Uterus (tissue), 3 donors: ENCODE measurements at regions not wholly inside any gene's neighbourhood (a gene's known extent, or its start where the extent isn't known, plus 50 kb on each side); places are given as distances from the start of the nearest gene placed in this dataset.

Experiments used
- DNase-seq, 2 donors: peaks; one replicate each; pipeline ENCODE4 v3.0.0-alpha.2; 2019 to 2020
- H3K27ac ChIP-seq, 2 donors: fragments of 200-600 bp; sonication (generic); 1 replicate in 1 of 2; 2 replicates in 1 of 2; pipeline ENCODE4 v1.5.1; 2016 to 2018
- H3K27me3 ChIP-seq, 2 donors: fragments of 200-600 bp; sonication (generic); one replicate each; pipeline ENCODE4 v1.5.1; 2018 to 2019; ENCODE audit warnings: control low read depth in 1 of 2
- H3K36me3 ChIP-seq, 2 donors: fragments of 200-600 bp; sonication (generic); one replicate each; pipeline ENCODE4 v1.5.1; 2019; ENCODE audit warnings: control low read depth in 1 of 2
- H3K4me1 ChIP-seq, 2 donors: fragments of 200-600 bp; sonication (generic); one replicate each; pipeline ENCODE4 v1.5.1; 2018 to 2019; ENCODE audit warnings: control low read depth in 1 of 2
- H3K4me3 ChIP-seq, 2 donors: fragments of 200-600 bp; sonication (generic); 1 replicate in 1 of 2; 2 replicates in 1 of 2; pipeline ENCODE4 v1.5.1; 2018 to 2019; ENCODE audit warnings: mild to moderate bottlenecking in 1 of 2
- H3K9me3 ChIP-seq, 2 donors: fragments of 200-600 bp; sonication (generic); one replicate each; pipeline ENCODE4 v1.5.1; 2019; ENCODE audit warnings: control low read depth in 1 of 2
- POLR2A ChIP-seq, 2 donors: fragments of 450-650 bp; IDR thresholded peaks; one replicate each; pipeline ENCODE4 v1.6.1; 2016; ENCODE audit warnings: antibody characterized with exemption in 2 of 2, mild to moderate bottlenecking in 1 of 2, moderate library complexity in 1 of 2
- intact Hi-C: fragments of 100-400 bp; cut with DNase I; formaldehyde crosslinking; loops from one replicate; pipeline ENCODE4 v1.15.1; 2023; ENCODE audit warnings: low total_unique reads
- TF ChIP-seq, protein P1 (sequence below), 4 experiments: fragments of 200-600 bp in 2 of 4; fragments of 450-650 bp in 2 of 4; sonication (generic) in 2 of 4; IDR thresholded peaks; one replicate each; pipeline ENCODE4 v1.5.1; 2016 to 2019; ENCODE audit warnings: antibody characterized with exemption in 4 of 4, mild to moderate bottlenecking in 2 of 4, moderate library complexity in 1 of 4
- donor health status: DM: yes; HTN: yes; CAD: no.

GRCh38 chr3:14301558-14301957 lies 100.8 kb upstream of the SLC6A6 start:
- DNase-seq: peak; percentile 56 to 67
- Histone ChIP-seq H3K27ac (no peak overlapping the region), H3K4me3 (no peak overlapping the region), H3K9me3 (no peaks in the 10 kb centered on the region), H3K27me3 (no peaks in the 10 kb centered on the region), H3K36me3 (no peaks in the 10 kb centered on the region), H3K4me1 (peaks cover 7 to 9% of the 10 kb centered on the region in 2 donors)
- no peak for TF ChIP-seq POLR2A (IDR thresholded peaks at IDR 0.05)
- TF ChIP-seq, protein P1, sequence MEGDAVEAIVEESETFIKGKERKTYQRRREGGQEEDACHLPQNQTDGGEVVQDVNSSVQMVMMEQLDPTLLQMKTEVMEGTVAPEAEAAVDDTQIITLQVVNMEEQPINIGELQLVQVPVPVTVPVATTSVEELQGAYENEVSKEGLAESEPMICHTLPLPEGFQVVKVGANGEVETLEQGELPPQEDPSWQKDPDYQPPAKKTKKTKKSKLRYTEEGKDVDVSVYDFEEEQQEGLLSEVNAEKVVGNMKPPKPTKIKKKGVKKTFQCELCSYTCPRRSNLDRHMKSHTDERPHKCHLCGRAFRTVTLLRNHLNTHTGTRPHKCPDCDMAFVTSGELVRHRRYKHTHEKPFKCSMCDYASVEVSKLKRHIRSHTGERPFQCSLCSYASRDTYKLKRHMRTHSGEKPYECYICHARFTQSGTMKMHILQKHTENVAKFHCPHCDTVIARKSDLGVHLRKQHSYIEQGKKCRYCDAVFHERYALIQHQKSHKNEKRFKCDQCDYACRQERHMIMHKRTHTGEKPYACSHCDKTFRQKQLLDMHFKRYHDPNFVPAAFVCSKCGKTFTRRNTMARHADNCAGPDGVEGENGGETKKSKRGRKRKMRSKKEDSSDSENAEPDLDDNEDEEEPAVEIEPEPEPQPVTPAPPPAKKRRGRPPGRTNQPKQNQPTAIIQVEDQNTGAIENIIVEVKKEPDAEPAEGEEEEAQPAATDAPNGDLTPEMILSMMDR (IDR thresholded peaks at IDR 0.05): no peak
- intact Hi-C loops: no loop called here

GRCh38 chr3:14303336-14304100 lies 98.9 kb upstream of the SLC6A6 start:
- Histone ChIP-seq H3K9me3 (no peaks in the 10 kb centered on the region), H3K27me3 (no peaks in the 10 kb centered on the region), H3K4me3 (no peak overlapping the region), H3K36me3 (no peaks in the 10 kb centered on the region), H3K4me1 (no peaks in the 10 kb centered on the region), H3K27ac (no peak overlapping the region)
- intact Hi-C loops: no loop called here
- no peak for DNase-seq
- TF ChIP-seq, protein P1 (IDR thresholded peaks at IDR 0.05): no peak
- TF ChIP-seq POLR2A (IDR thresholded peaks at IDR 0.05): no peak

- Histone ChIP-seq H3K36me3 (no peaks in the 10 kb centered on the region), H3K9me3 (no peaks in the 10 kb centered on the region), H3K4me1 (no peaks in the 10 kb centered on the region), H3K27ac (no peak overlapping the region), H3K27me3 (no peaks in the 10 kb centered on the region), H3K4me3 (no peak overlapping the region)
- no peak for TF ChIP-seq POLR2A (IDR thresholded peaks at IDR 0.05)
- TF ChIP-seq, protein P1 (IDR thresholded peaks at IDR 0.05): no peak
- DNase-seq: no peak
- intact Hi-C loops: no loop called here
Observed at GRCh38 chr3:14304101-14305045, 98.0 kb upstream of the SLC6A6 start.

- Histone ChIP-seq H3K9me3 (no peaks in the 10 kb centered on the region), H3K36me3 (no peaks in the 10 kb centered on the region), H3K27me3 (no peaks in the 10 kb centered on the region), H3K27ac (no peak overlapping the region), H3K4me3 (no peak overlapping the region), H3K4me1 (no peaks in the 10 kb centered on the region)
- DNase-seq: no peak
- TF ChIP-seq, protein P1 (IDR thresholded peaks at IDR 0.05): no peak
- TF ChIP-seq POLR2A (IDR thresholded peaks at IDR 0.05): no peak
- intact Hi-C loops: no loop called here
Observed at GRCh38 chr3:14305324-14305723, 97.1 kb upstream of the SLC6A6 start.

DNA sequence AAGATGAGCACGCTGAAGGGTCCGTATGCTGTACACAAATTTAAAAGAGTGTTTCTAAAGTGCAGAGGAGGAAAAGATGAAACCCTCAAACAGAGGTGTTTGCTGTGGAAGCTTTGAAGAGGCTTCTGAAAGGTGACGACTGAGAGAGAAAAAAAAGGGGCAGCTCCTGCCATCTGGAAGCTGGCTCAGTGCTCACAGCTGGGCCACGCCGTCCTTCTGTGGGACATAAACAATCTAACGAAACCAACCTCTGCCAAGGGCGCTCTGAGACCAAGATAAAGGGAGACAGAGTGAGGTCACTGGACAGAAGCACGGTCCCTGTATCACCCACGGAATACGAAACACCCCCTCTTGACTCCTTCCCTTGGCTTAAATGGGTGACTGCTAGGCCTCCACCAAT lies 96.3 kb upstream of the SLC6A6 start:
- H3K9me3 ChIP-seq: no peaks in the 10 kb centered on the region
- no peaks in the 10 kb centered on the region for H3K27me3 ChIP-seq
- H3K36me3 ChIP-seq: no peaks in the 10 kb centered on the region
- no peak for DNase-seq
- no peaks in the 10 kb centered on the region for H3K4me1 ChIP-seq
- H3K27ac ChIP-seq: no peak overlapping the region
- TF ChIP-seq, protein P1 (IDR thresholded peaks at IDR 0.05): no peak
- TF ChIP-seq POLR2A (IDR thresholded peaks at IDR 0.05): no peak
- intact Hi-C loops: no loop called here
- H3K4me3 ChIP-seq: no peak overlapping the region
